ENCODE measurements at regions not wholly inside any gene's neighbourhood (a gene's known extent, or its start where the extent isn't known, plus 50 kb on each side); places are given as distances from the start of the nearest gene placed in this dataset.

GRCh38 chr13:53310786-53311185 lies 282.2 kb downstream of the OLFM4 start:
- no peaks in the 10 kb centered on the region for H3K79me2 ChIP-seq (ENCODE audit: control insufficient read depth, insufficient read depth, low read length)
- H3K4me2 ChIP-seq (ENCODE audit: control insufficient read depth, extremely low read depth, insufficient read depth, low read depth, low read length): no peak overlapping the region
- no peak overlapping the region for H2AFZ ChIP-seq (ENCODE audit: control insufficient read depth, low read length)
- no peaks in the 10 kb centered on the region for H3K36me3 ChIP-seq (ENCODE audit: control insufficient read depth in 2 of 2, extremely low read depth in 1 of 2, insufficient read depth in 2 of 2, low read length in 2 of 2)
- H3K9me3 ChIP-seq (ENCODE audit: control insufficient read depth, low read depth, low read length): peaks cover 2% of the 10 kb centered on the region
- H3K9me1 ChIP-seq (ENCODE audit: control insufficient read depth, extremely low read depth, insufficient read depth, low read length): no peaks in the 10 kb centered on the region
- no peaks in the 10 kb centered on the region for H3K27me3 ChIP-seq (ENCODE audit: control insufficient read depth, extremely low read depth, insufficient read depth, low read length)
- no peak for TF ChIP-seq EZH2 (IDR thresholded peaks at IDR 0.05; ENCODE audit: low read length)
- TF ChIP-seq, protein P1, sequence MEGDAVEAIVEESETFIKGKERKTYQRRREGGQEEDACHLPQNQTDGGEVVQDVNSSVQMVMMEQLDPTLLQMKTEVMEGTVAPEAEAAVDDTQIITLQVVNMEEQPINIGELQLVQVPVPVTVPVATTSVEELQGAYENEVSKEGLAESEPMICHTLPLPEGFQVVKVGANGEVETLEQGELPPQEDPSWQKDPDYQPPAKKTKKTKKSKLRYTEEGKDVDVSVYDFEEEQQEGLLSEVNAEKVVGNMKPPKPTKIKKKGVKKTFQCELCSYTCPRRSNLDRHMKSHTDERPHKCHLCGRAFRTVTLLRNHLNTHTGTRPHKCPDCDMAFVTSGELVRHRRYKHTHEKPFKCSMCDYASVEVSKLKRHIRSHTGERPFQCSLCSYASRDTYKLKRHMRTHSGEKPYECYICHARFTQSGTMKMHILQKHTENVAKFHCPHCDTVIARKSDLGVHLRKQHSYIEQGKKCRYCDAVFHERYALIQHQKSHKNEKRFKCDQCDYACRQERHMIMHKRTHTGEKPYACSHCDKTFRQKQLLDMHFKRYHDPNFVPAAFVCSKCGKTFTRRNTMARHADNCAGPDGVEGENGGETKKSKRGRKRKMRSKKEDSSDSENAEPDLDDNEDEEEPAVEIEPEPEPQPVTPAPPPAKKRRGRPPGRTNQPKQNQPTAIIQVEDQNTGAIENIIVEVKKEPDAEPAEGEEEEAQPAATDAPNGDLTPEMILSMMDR (optimal IDR thresholded peaks at IDR 0.05 in 1 of 3, IDR thresholded peaks at IDR 0.05 in 1 of 3, conservative IDR thresholded peaks at IDR 0.05 in 1 of 3; ENCODE audit: extremely low read depth in 1 of 3, insufficient read depth in 2 of 3, low read length in 3 of 3): no peak
- dilution Hi-C loops (cut with MboI; ENCODE audit: extremely low pct_ligation_motif_present, low sequenced_read_pairs): no loop called here
- no peaks in the 10 kb centered on the region for H3K4me1 ChIP-seq (ENCODE audit: control insufficient read depth, extremely low read depth, insufficient read depth, low read length)
- no peak overlapping the region for H3K9ac ChIP-seq (ENCODE audit: control insufficient read depth, extremely low read depth, insufficient read depth, low read length)
- no peak overlapping the region for H3K27ac ChIP-seq (ENCODE audit: control insufficient read depth, insufficient read depth, low read length)
- H4K20me1 ChIP-seq (ENCODE audit: control insufficient read depth, extremely low read depth, insufficient read depth, low read length): no peaks in the 10 kb centered on the region
- no peak for FAIRE-seq
- H3K4me3 ChIP-seq (ENCODE audit: control insufficient read depth in 2 of 3, extremely low read depth in 1 of 3, insufficient read depth in 2 of 3, low read depth in 1 of 3, low read length in 3 of 3): no peak overlapping the region
- DNase-seq (ENCODE audit: low read depth, low spot score): no peak

- Histone ChIP-seq H3K4me3 (ENCODE audit: control insufficient read depth in 2 of 3, extremely low read depth in 1 of 3, insufficient read depth in 2 of 3, low read depth in 1 of 3, low read length in 3 of 3) (no peak overlapping the region), H3K79me2 (ENCODE audit: control insufficient read depth, insufficient read depth, low read length) (no peaks in the 10 kb centered on the region), H3K27ac (ENCODE audit: control insufficient read depth, insufficient read depth, low read length) (no peak overlapping the region), H2AFZ (ENCODE audit: control insufficient read depth, low read length) (no peak overlapping the region), H4K20me1 (ENCODE audit: control insufficient read depth, extremely low read depth, insufficient read depth, low read length) (no peaks in the 10 kb centered on the region), H3K36me3 (ENCODE audit: control insufficient read depth in 2 of 2, extremely low read depth in 1 of 2, insufficient read depth in 2 of 2, low read length in 2 of 2) (no peaks in the 10 kb centered on the region), H3K9ac (ENCODE audit: control insufficient read depth, extremely low read depth, insufficient read depth, low read length) (no peak overlapping the region), H3K4me2 (ENCODE audit: control insufficient read depth, extremely low read depth, insufficient read depth, low read depth, low read length) (no peak overlapping the region), H3K9me3 (ENCODE audit: control insufficient read depth, low read depth, low read length) (peaks cover 2% of the 10 kb centered on the region), H3K9me1 (ENCODE audit: control insufficient read depth, extremely low read depth, insufficient read depth, low read length) (no peaks in the 10 kb centered on the region), H3K27me3 (ENCODE audit: control insufficient read depth, extremely low read depth, insufficient read depth, low read length) (no peaks in the 10 kb centered on the region), H3K4me1 (ENCODE audit: control insufficient read depth, extremely low read depth, insufficient read depth, low read length) (no peaks in the 10 kb centered on the region)
- FAIRE-seq: no peak
- no peak for TF ChIP-seq EZH2 (IDR thresholded peaks at IDR 0.05; ENCODE audit: low read length)
- TF ChIP-seq, protein P1 (optimal IDR thresholded peaks at IDR 0.05 in 1 of 3, IDR thresholded peaks at IDR 0.05 in 1 of 3, conservative IDR thresholded peaks at IDR 0.05 in 1 of 3; ENCODE audit: extremely low read depth in 1 of 3, insufficient read depth in 2 of 3, low read length in 3 of 3): no peak
- no peak for DNase-seq (ENCODE audit: low read depth, low spot score)
- dilution Hi-C loops (cut with MboI; ENCODE audit: extremely low pct_ligation_motif_present, low sequenced_read_pairs): no loop called here
Observed at GRCh38 chr13:53311561-53311960, 282.9 kb downstream of the OLFM4 start.
